Neural progenitor cell (in vitro differentiated cells): ENCODE measurements at regions not wholly inside any gene's neighbourhood (a gene's known extent, or its start where the extent isn't known, plus 50 kb on each side); places are given as distances from the start of the nearest gene placed in this dataset.

Experiments used
- EZH2 ChIP-seq: fragments of 200-600 bp; sonication (generic); IDR thresholded peaks from 2 replicates; pipeline ENCODE4 v1.6.1; 2017; ENCODE audit warnings: antibody characterized with exemption, mild to moderate bottlenecking, moderate library complexity
- EZH2phosphoT487 ChIP-seq: fragments of 200-600 bp; sonication (generic); IDR thresholded peaks from 2 replicates; pipeline ENCODE4 v1.6.1; 2017; ENCODE audit warnings: antibody characterized with exemption
- TF ChIP-seq, protein P1 (sequence below): fragments of 200-600 bp; sonication (generic); IDR thresholded peaks from 2 replicates; pipeline ENCODE4 v1.5.1; 2017; ENCODE audit warnings: antibody characterized with exemption, mild to moderate bottlenecking

DNA sequence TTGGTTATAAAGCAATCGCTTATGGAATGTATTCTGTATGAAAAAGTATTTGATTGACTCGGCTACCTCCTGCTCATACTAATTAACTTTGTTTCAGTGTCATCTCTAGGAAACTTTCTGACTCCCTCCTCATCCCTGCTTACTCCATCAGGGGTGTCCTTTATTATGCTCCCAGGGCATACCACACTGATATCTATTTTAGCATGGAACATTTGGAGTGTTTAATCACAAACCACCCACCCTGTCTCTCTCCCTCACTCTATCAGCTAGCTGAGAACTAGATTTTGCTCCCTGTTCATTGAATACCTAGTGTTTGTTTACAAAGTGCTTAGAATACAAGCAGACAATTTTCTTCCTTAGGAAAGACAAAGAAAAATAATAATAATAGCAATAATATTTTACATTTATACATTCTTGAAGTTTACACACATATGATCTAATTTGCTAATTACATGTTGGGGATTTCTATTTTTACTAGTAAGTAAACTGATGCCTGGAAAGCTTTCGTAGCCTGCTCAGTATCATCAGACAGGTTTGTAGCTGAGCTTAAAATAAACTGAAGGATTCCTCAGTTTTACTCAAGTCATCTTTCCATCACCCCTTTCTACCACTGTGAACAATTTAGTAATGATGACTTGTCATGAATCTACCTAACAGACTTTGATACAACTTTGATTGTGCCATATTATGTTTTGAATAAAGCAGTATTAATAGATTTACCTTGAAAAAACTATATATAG, 811.4 kb upstream of the HS3ST1 start:
- TF ChIP-seq, protein P1, sequence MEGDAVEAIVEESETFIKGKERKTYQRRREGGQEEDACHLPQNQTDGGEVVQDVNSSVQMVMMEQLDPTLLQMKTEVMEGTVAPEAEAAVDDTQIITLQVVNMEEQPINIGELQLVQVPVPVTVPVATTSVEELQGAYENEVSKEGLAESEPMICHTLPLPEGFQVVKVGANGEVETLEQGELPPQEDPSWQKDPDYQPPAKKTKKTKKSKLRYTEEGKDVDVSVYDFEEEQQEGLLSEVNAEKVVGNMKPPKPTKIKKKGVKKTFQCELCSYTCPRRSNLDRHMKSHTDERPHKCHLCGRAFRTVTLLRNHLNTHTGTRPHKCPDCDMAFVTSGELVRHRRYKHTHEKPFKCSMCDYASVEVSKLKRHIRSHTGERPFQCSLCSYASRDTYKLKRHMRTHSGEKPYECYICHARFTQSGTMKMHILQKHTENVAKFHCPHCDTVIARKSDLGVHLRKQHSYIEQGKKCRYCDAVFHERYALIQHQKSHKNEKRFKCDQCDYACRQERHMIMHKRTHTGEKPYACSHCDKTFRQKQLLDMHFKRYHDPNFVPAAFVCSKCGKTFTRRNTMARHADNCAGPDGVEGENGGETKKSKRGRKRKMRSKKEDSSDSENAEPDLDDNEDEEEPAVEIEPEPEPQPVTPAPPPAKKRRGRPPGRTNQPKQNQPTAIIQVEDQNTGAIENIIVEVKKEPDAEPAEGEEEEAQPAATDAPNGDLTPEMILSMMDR = no peak
- TF ChIP-seq EZH2 (no peak), EZH2phosphoT487 (no peak)
